ENCODE measurements at regions not wholly inside any gene's neighbourhood (a gene's known extent, or its start where the extent isn't known, plus 50 kb on each side); places are given as distances from the start of the nearest gene placed in this dataset.

GRCh38 chr18:11468120-11468519 lies 141.3 kb upstream of the SLC35G4 start:
- TF ChIP-seq CTCF (IDR thresholded peaks at IDR 0.05): no peak
- TF ChIP-seq EZH2phosphoT487 (IDR thresholded peaks at IDR 0.05): no peak
